Tibial artery (tissue), 4 donors: ENCODE measurements at regions not wholly inside any gene's neighbourhood (a gene's known extent, or its start where the extent isn't known, plus 50 kb on each side); places are given as distances from the start of the nearest gene placed in this dataset.
"Not testable (repeated sequence)": the region's sequence is repeated elsewhere in the genome, so short reads cannot be mapped to it uniquely, and the experiment has no call there.

ENCODE experiments used
- DNase-seq, 2 donors: peaks; one replicate each; pipeline ENCODE4 v3.0.0-alpha.2; 2019
- H3K27ac ChIP-seq, 2 donors: fragments of 200-600 bp; sonication (generic) in 1 of 2; 1 replicate in 1 of 2; 2 replicates in 1 of 2; pipeline ENCODE4 v1.5.1; 2018 to 2019; ENCODE audit warnings: mild to moderate bottlenecking in 1 of 2
- H3K27me3 ChIP-seq, 2 donors: fragments of 200-600 bp; sonication (generic) in 1 of 2; one replicate each; pipeline versions ENCODE4 v1.5.1 to v1.6.0; 2016 to 2019
- H3K36me3 ChIP-seq, 3 donors: fragments of 200-600 bp; sonication (generic) in 2 of 3; one replicate each; pipeline ENCODE4 v1.5.1; 2016 to 2019; ENCODE audit warnings: mild to moderate bottlenecking in 2 of 3
- H3K4me1 ChIP-seq, 4 donors: fragments of 200-600 bp; sonication (generic) in 2 of 4; 1 replicate in 3 of 4; 2 replicates in 1 of 4; pipeline ENCODE4 v1.5.1; 2016 to 2019
- H3K4me3 ChIP-seq, 2 donors: fragments of 200-600 bp; sonication (generic) in 1 of 2; 1 replicate in 1 of 2; 2 replicates in 1 of 2; pipeline ENCODE4 v1.5.1; 2018 to 2019; ENCODE audit warnings: mild to moderate bottlenecking in 2 of 2
- H3K9me3 ChIP-seq, 3 donors: fragments of 200-600 bp; sonication (generic) in 1 of 3; one replicate each; pipeline ENCODE4 v1.5.1; 2016 to 2019
- CTCF ChIP-seq, 2 experiments: fragments of 200-600 bp in 1 of 2; fragments of 450-650 bp in 1 of 2; IDR thresholded peaks; one replicate each; pipeline ENCODE4 v1.5.1; 2017 to 2019; ENCODE audit warnings: antibody characterized with exemption in 2 of 2, mild to moderate bottlenecking in 1 of 2, moderate library complexity in 1 of 2
- intact Hi-C: fragments of 100-400 bp; cut with DNase I; formaldehyde crosslinking; loops from one replicate; pipeline ENCODE4 v1.15.0; 2023; ENCODE audit warnings: low total_unique reads

- H3K4me3 ChIP-seq, H3K27ac ChIP-seq, H3K9me3 ChIP-seq, H3K36me3 ChIP-seq, H3K27me3 ChIP-seq, intact Hi-C loops, H3K4me1 ChIP-seq, DNase-seq: not testable (repeated sequence)
These were observed 51.8 kb upstream of the SLC39A8 start for GRCh38 chr4:102397056-102397455.

- Histone ChIP-seq H3K27me3 (no peaks in the 10 kb centered on the region), H3K27ac (no peak overlapping the region), H3K4me1 (peaks cover 0 to 3% (median 0%) of the 10 kb centered on the region in 4 donors), H3K9me3 (no peaks in the 10 kb centered on the region), H3K36me3 (no peaks in the 10 kb centered on the region), H3K4me3 (no peak overlapping the region)
- TF ChIP-seq CTCF (IDR thresholded peaks at IDR 0.05), result no peak
- no peak for DNase-seq
- intact Hi-C loops, result no loop called here
These were observed 53.7 kb upstream of the SLC39A8 start for GRCh38 chr4:102399021-102399420.

- no peak overlapping the region for H3K27ac ChIP-seq
- H3K36me3 ChIP-seq, result no peaks in the 10 kb centered on the region
- no peak overlapping the region for H3K4me3 ChIP-seq
- H3K27me3 ChIP-seq, result no peaks in the 10 kb centered on the region
- TF ChIP-seq CTCF (IDR thresholded peaks at IDR 0.05), result no peak
- no peaks in the 10 kb centered on the region for H3K9me3 ChIP-seq
- DNase-seq, result no peak
- intact Hi-C loops, result no loop called here
- peaks cover 0 to 8% (median 1%) of the 10 kb centered on the region in 4 donors for H3K4me1 ChIP-seq
These were observed 55.6 kb upstream of the SLC39A8 start for GRCh38 chr4:102400898-102401297.

- intact Hi-C loops, result no loop called here
- TF ChIP-seq CTCF (IDR thresholded peaks at IDR 0.05), result no peak
- H3K27me3 ChIP-seq, result no peaks in the 10 kb centered on the region
These were observed 56.9 kb upstream of the SLC39A8 start for GRCh38 chr4:102402223-102402622.

GRCh38 chr4:102403116-102403515, 57.8 kb upstream of the SLC39A8 start:
- Histone ChIP-seq H3K27me3 (no peaks in the 10 kb centered on the region), H3K4me3 (no peak overlapping the region), H3K4me1 (peaks cover 0 to 8% (median 1%) of the 10 kb centered on the region in 4 donors), H3K27ac (no peak overlapping the region), H3K9me3 (no peaks in the 10 kb centered on the region), H3K36me3 (no peaks in the 10 kb centered on the region)
- TF ChIP-seq CTCF (IDR thresholded peaks at IDR 0.05), result no peak
- intact Hi-C loops, result no loop called here
- DNase-seq, result no peak

More at GRCh38 chr4:102402223-102402622, 56.9 kb upstream of the SLC39A8 start:
- no peak overlapping the region for H3K27ac ChIP-seq
- H3K36me3 ChIP-seq, result no peaks in the 10 kb centered on the region
- H3K4me3 ChIP-seq, result no peak overlapping the region
- H3K9me3 ChIP-seq, result no peaks in the 10 kb centered on the region
- peaks cover 0 to 8% (median 1%) of the 10 kb centered on the region in 4 donors for H3K4me1 ChIP-seq
- no peak for DNase-seq

- no peak overlapping the region for H3K4me3 ChIP-seq
- TF ChIP-seq CTCF (IDR thresholded peaks at IDR 0.05), result no peak
- H3K36me3 ChIP-seq, result no peaks in the 10 kb centered on the region
- H3K4me1 ChIP-seq, result peaks cover 0 to 8% (median 1%) of the 10 kb centered on the region in 4 donors
- H3K27ac ChIP-seq, result no peak overlapping the region
- H3K27me3 ChIP-seq, result no peaks in the 10 kb centered on the region
- DNase-seq, result no peak
- intact Hi-C loops, result no loop called here
- H3K9me3 ChIP-seq, result no peaks in the 10 kb centered on the region
These were observed 59.2 kb upstream of the SLC39A8 start for GRCh38 chr4:102404431-102404969.
